Fibroblast of lung (primary cell): ENCODE measurements at regions not wholly inside any gene's neighbourhood (a gene's known extent, or its start where the extent isn't known, plus 50 kb on each side); places are given as distances from the start of the nearest gene placed in this dataset.

Experiments
- DNase-seq, 2 donors: peaks; one replicate each; pipeline versions ENCODE4 v3.0.0 to v3.0.0-alpha.2; 2010; ENCODE audit warnings: low read depth in 2 of 2
- H2AFZ ChIP-seq: 2 replicates; pipeline ENCODE4 v1.5.1; 2012; ENCODE audit warnings: low read length, control low read depth, inconsistent platforms
- H3K27ac ChIP-seq: 2 replicates; pipeline ENCODE4 v1.5.1; 2011; ENCODE audit warnings: low read length, control low read depth; ENCODE audit not compliant: insufficient read depth
- H3K27me3 ChIP-seq: 2 replicates; pipeline ENCODE4 v1.5.1; 2011; ENCODE audit warnings: mild to moderate bottlenecking, low read length; ENCODE audit not compliant: control insufficient read depth, insufficient read depth
- H3K36me3 ChIP-seq: 2 replicates; pipeline ENCODE4 v1.5.1; 2011; ENCODE audit warnings: low read length; ENCODE audit not compliant: control insufficient read depth, insufficient read depth
- H3K4me1 ChIP-seq: 2 replicates; pipeline ENCODE4 v1.5.1; 2011; ENCODE audit warnings: low read length; ENCODE audit not compliant: control insufficient read depth, insufficient read depth; ENCODE audit errors: extremely low read depth
- H3K4me2 ChIP-seq: 2 replicates; pipeline ENCODE4 v1.5.1; 2011; ENCODE audit warnings: low read length, control low read depth; ENCODE audit not compliant: insufficient read depth; ENCODE audit errors: extremely low read depth
- H3K4me3 ChIP-seq, 4 experiments: fragments of 200-600 bp in 1 of 4; sonication (generic) in 1 of 4; replicated peaks in 1 of 4; 2 replicates each; pipeline ENCODE4 v1.5.1; 2011 to 2016; ENCODE audit warnings: low read length in 4 of 4, low read depth in 3 of 4, mild to moderate bottlenecking in 3 of 4, control low read depth in 2 of 4, inconsistent platforms in 1 of 4, mixed read lengths in 1 of 4; ENCODE audit not compliant: insufficient read depth in 1 of 4; ENCODE audit errors: control extremely low read depth in 1 of 4
- H3K79me2 ChIP-seq: 2 replicates; pipeline ENCODE4 v1.5.1; 2012; ENCODE audit warnings: mild to moderate bottlenecking, low read length, inconsistent platforms; ENCODE audit not compliant: control insufficient read depth, insufficient read depth
- H3K9ac ChIP-seq: 2 replicates; pipeline ENCODE4 v1.5.1; 2011; ENCODE audit warnings: mild to moderate bottlenecking, low read length, control low read depth; ENCODE audit not compliant: insufficient read depth
- H3K9me3 ChIP-seq: 2 replicates; pipeline ENCODE4 v1.5.1; 2012; ENCODE audit warnings: low read depth, low read length; ENCODE audit not compliant: control insufficient read depth, insufficient read depth
- H4K20me1 ChIP-seq: 2 replicates; pipeline ENCODE4 v1.5.1; 2011; ENCODE audit warnings: low read length; ENCODE audit not compliant: control insufficient read depth, insufficient read depth; ENCODE audit errors: extremely low read depth
- EZH2 ChIP-seq: IDR thresholded peaks from 2 replicates; pipeline ENCODE4 v1.5.1; 2012; ENCODE audit warnings: low read length, control low read depth, mild to moderate bottlenecking; ENCODE audit errors: missing control alignments
- TF ChIP-seq, protein P1 (sequence below), 2 donors: IDR thresholded peaks in 1 of 2; conservative IDR thresholded peaks in 1 of 2; 1 replicate in 1 of 2; 2 replicates in 1 of 2; pipeline ENCODE4 v1.5.1; 2011 to 2012; ENCODE audit warnings: low read length in 2 of 2, control low read depth in 1 of 2, inconsistent platforms in 1 of 2, low read depth in 1 of 2, mild to moderate bottlenecking in 1 of 2

DNA sequence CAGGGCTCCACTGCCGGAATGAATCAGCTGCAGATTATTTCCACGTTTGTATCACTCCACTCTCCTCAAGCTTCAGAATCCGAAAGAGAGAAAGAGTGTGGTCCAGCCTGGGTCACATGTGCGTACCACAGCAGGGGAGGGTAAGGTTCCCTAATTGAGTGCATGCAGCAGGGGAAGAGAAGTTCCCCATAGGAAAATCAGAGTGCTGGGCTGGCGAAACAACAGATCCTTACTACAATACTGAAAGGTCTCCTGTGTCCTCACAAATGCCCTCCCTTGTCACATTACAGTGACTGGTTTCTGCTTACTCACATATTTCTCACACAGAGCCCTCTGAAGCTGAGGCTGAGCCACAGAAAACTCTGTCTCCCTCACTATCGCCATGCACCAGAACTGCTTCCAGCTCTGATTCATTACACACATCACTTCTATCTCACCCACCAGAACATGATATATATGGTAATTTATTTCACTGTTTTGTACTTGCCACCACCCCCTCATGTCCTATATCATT lies 532.2 kb upstream of the TUSC1 start:
- no peaks in the 10 kb centered on the region for H3K4me1 ChIP-seq
- TF ChIP-seq, protein P1, sequence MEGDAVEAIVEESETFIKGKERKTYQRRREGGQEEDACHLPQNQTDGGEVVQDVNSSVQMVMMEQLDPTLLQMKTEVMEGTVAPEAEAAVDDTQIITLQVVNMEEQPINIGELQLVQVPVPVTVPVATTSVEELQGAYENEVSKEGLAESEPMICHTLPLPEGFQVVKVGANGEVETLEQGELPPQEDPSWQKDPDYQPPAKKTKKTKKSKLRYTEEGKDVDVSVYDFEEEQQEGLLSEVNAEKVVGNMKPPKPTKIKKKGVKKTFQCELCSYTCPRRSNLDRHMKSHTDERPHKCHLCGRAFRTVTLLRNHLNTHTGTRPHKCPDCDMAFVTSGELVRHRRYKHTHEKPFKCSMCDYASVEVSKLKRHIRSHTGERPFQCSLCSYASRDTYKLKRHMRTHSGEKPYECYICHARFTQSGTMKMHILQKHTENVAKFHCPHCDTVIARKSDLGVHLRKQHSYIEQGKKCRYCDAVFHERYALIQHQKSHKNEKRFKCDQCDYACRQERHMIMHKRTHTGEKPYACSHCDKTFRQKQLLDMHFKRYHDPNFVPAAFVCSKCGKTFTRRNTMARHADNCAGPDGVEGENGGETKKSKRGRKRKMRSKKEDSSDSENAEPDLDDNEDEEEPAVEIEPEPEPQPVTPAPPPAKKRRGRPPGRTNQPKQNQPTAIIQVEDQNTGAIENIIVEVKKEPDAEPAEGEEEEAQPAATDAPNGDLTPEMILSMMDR (conservative IDR thresholded peaks at IDR 0.05 in 1 of 2, IDR thresholded peaks at IDR 0.05 in 1 of 2; ENCODE audit: low read depth in 1 of 2, low read length in 2 of 2) = no peak
- no peak for TF ChIP-seq EZH2
- no peaks in the 10 kb centered on the region for H4K20me1 ChIP-seq
- H3K27ac ChIP-seq = no peak overlapping the region
- peak in 1 of 2 donors; percentile 18 for DNase-seq
- no peak overlapping the region for H2AFZ ChIP-seq
- no peak overlapping the region for H3K9ac ChIP-seq
- H3K79me2 ChIP-seq = no peaks in the 10 kb centered on the region
- no peaks in the 10 kb centered on the region for H3K27me3 ChIP-seq
- H3K4me3 ChIP-seq = no peak overlapping the region
- no peaks in the 10 kb centered on the region for H3K36me3 ChIP-seq
- no peak overlapping the region for H3K4me2 ChIP-seq
- no peaks in the 10 kb centered on the region for H3K9me3 ChIP-seq

DNA sequence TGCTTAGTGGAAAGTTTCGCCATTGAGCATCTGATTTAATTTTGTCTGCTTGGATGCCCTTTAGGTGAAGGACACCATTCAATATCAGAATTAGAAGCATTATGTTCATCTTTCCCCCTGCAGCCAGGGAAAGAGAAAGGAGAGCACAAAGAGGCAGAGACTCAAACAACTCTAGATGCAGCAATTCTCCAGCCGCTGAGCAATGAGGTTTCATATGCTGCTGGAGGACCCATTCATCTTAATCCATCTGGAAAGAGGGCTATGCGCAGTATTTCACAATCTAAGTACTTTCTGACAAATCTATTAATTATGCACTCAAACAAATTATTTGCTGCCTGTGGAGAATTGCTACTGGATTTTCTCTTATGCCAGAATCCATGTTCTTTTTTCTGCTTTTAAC lies 527.0 kb upstream of the TUSC1 start:
- no peaks in the 10 kb centered on the region for H3K36me3 ChIP-seq
- no peak overlapping the region for H3K9ac ChIP-seq
- no peak overlapping the region for H2AFZ ChIP-seq
- no peak overlapping the region for H3K4me3 ChIP-seq
- no peak overlapping the region for H3K27ac ChIP-seq
- H3K79me2 ChIP-seq = no peaks in the 10 kb centered on the region
- TF ChIP-seq, protein P1 (conservative IDR thresholded peaks at IDR 0.05 in 1 of 2, IDR thresholded peaks at IDR 0.05 in 1 of 2; ENCODE audit: low read depth in 1 of 2, low read length in 2 of 2) = no peak
- TF ChIP-seq EZH2 = no peak
- peak in 1 of 2 donors; percentile 10 for DNase-seq
- H3K9me3 ChIP-seq = no peaks in the 10 kb centered on the region
- H3K4me1 ChIP-seq = no peaks in the 10 kb centered on the region
- H3K27me3 ChIP-seq = no peaks in the 10 kb centered on the region
- no peak overlapping the region for H3K4me2 ChIP-seq
- H4K20me1 ChIP-seq = no peaks in the 10 kb centered on the region

DNA sequence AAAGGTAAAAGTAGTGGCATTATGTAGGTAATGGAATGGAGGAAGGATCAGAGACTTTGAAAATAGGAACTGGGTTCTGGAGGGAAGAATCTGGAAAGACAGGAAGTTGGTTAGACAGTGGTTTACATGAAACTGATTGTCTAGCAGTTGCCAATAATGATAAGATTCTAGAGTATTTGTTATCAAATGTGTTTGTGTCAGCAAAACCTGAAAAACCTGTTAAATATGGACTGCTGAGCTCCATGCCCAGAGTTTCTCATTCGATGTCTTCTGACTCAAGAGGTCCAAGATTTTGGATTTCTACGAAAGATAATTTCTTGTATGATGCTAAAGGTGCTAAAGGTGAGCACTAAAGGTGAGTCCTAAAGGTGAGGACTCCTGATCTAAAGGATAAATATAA lies 515.0 kb upstream of the TUSC1 start:
- DNase-seq = no peak
- no peak overlapping the region for H3K9ac ChIP-seq
- no peaks in the 10 kb centered on the region for H3K27me3 ChIP-seq
- H3K4me3 ChIP-seq = no peak overlapping the region
- no peaks in the 10 kb centered on the region for H3K79me2 ChIP-seq
- no peaks in the 10 kb centered on the region for H4K20me1 ChIP-seq
- TF ChIP-seq, protein P1 (conservative IDR thresholded peaks at IDR 0.05 in 1 of 2, IDR thresholded peaks at IDR 0.05 in 1 of 2; ENCODE audit: low read depth in 1 of 2, low read length in 2 of 2) = no peak
- TF ChIP-seq EZH2 = no peak
- no peaks in the 10 kb centered on the region for H3K36me3 ChIP-seq
- no peak overlapping the region for H3K27ac ChIP-seq
- H3K9me3 ChIP-seq = no peaks in the 10 kb centered on the region
- no peaks in the 10 kb centered on the region for H3K4me1 ChIP-seq
- H2AFZ ChIP-seq = no peak overlapping the region
- H3K4me2 ChIP-seq = no peak overlapping the region
